ENCODE measurements at regions not wholly inside any gene's neighbourhood (a gene's known extent, or its start where the extent isn't known, plus 50 kb on each side); places are given as distances from the start of the nearest gene placed in this dataset.

DNA sequence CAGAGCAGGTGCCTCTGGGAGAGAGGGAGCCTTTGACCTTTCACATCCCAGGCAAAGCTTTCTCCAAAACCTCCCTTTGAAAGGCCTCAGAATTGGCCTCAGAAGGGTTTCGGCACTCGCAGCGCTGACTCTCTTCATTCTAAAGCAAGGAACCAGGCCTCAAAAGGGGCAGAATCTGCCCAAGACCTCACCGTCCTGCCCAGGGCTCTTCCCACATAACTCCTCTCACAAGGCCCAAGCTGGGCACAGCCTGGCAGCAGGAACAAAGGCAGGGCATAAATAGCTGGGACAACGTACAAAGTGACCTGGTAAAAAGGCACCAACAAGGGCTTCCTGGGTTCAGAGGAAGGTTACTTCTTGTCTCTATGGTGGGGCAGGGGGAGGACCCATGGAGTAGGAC is 166.3 kb upstream of the FSTL4 start:
- Histone ChIP-seq H4K20me1 (ENCODE audit: control insufficient read depth, insufficient read depth, low read depth, low read length) (no peaks in the 10 kb centered on the region), H3K9me2 (replicated peaks; ENCODE audit: control insufficient read depth, low read length) (no peaks in the 10 kb centered on the region), H3K9me3 (ENCODE audit: control insufficient read depth, insufficient read depth, low read length) (no peaks in the 10 kb centered on the region), H3K27ac (ENCODE audit: low read depth, low read length) (no peak overlapping the region), H3K4me3 (ENCODE audit: low read length) (no peak overlapping the region), H3K79me2 (ENCODE audit: control insufficient read depth, low read length) (no peaks in the 10 kb centered on the region), H3K36me3 (ENCODE audit: control insufficient read depth, low read length) (no peaks in the 10 kb centered on the region), H3F3A (ENCODE audit: control insufficient read depth, insufficient read depth) (no peaks in the 10 kb centered on the region), H3K27me3 (ENCODE audit: control insufficient read depth, low read length) (no peaks in the 10 kb centered on the region), H3K4me1 (ENCODE audit: control insufficient read depth, low read length) (no peaks in the 10 kb centered on the region), H3K4me2 (ENCODE audit: low read length) (no peak overlapping the region)
- TF ChIP-seq EZH2phosphoT487 (IDR thresholded peaks at IDR 0.05; ENCODE audit: borderline replicate concordance, low read length): no peak
- TF ChIP-seq, protein P1, sequence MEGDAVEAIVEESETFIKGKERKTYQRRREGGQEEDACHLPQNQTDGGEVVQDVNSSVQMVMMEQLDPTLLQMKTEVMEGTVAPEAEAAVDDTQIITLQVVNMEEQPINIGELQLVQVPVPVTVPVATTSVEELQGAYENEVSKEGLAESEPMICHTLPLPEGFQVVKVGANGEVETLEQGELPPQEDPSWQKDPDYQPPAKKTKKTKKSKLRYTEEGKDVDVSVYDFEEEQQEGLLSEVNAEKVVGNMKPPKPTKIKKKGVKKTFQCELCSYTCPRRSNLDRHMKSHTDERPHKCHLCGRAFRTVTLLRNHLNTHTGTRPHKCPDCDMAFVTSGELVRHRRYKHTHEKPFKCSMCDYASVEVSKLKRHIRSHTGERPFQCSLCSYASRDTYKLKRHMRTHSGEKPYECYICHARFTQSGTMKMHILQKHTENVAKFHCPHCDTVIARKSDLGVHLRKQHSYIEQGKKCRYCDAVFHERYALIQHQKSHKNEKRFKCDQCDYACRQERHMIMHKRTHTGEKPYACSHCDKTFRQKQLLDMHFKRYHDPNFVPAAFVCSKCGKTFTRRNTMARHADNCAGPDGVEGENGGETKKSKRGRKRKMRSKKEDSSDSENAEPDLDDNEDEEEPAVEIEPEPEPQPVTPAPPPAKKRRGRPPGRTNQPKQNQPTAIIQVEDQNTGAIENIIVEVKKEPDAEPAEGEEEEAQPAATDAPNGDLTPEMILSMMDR (IDR thresholded peaks at IDR 0.05; ENCODE audit: low read depth, low read length, poor library complexity, severe bottlenecking): no peak

DNA sequence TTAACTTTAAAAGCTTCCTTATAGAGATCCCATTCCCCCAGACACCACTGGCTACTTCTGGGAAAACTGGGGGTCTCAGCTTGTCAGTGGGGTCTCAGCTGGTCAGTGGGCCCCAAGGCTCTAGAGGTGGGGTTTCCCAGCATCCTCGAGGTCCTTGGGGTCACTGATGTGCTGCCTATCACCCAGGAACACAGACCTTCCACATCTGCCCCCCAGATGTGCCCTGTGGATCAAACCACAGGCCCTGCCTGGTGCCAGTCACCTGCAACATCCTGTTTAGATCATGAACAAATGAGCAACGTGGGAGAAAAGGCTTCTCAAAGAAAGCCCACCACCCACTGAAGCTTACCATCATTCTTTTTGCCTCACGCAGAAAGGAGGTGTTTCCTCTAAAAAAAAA is 165.6 kb upstream of the FSTL4 start:
- Histone ChIP-seq H3K4me2 (ENCODE audit: low read length) (no peak overlapping the region), H3K27me3 (ENCODE audit: control insufficient read depth, low read length) (no peaks in the 10 kb centered on the region), H3K4me3 (ENCODE audit: low read length) (no peak overlapping the region), H3K9me3 (ENCODE audit: control insufficient read depth, insufficient read depth, low read length) (no peaks in the 10 kb centered on the region), H3K36me3 (ENCODE audit: control insufficient read depth, low read length) (no peaks in the 10 kb centered on the region), H4K20me1 (ENCODE audit: control insufficient read depth, insufficient read depth, low read depth, low read length) (no peaks in the 10 kb centered on the region), H3K27ac (ENCODE audit: low read depth, low read length) (no peak overlapping the region), H3F3A (ENCODE audit: control insufficient read depth, insufficient read depth) (no peaks in the 10 kb centered on the region), H3K9me2 (replicated peaks; ENCODE audit: control insufficient read depth, low read length) (no peaks in the 10 kb centered on the region), H3K4me1 (ENCODE audit: control insufficient read depth, low read length) (no peaks in the 10 kb centered on the region), H3K79me2 (ENCODE audit: control insufficient read depth, low read length) (no peaks in the 10 kb centered on the region)
- TF ChIP-seq EZH2phosphoT487 (IDR thresholded peaks at IDR 0.05; ENCODE audit: borderline replicate concordance, low read length): no peak
- TF ChIP-seq, protein P1 (IDR thresholded peaks at IDR 0.05; ENCODE audit: low read depth, low read length, poor library complexity, severe bottlenecking): no peak

DNA sequence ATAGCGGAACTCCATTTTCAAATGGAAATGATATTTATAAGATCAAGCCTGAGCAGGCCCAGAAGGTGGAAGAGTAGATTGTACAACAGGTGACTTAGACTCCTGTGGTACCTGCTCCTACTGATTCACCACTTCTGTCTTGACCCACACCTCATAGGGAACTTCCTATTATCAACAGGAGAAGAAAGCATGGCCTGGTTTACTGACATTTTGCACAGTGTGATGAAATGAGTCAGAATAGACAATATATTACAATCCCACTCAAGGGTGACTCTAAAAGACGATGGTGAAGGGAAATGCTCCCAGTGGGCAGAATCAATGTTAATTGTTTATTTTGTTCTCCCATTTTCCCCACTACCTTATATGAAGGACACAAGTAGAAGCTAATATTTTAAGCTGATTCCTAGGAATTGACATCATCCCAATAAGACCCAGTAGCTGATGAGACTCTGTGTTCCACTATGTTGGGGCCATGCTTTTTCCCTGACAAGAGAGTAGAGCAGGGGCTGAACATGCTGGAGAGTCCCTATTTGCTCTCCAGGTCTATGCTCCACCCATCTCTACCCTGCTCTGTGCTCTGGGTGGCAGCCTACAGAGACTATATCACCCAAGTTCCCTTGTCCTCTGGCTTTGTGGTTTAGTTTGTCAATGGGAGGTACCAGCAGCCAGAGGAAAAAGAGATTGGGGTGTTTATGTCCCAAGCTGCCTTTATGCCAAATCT is 163.4 kb upstream of the FSTL4 start:
- no peaks in the 10 kb centered on the region for H3K36me3 ChIP-seq (ENCODE audit: control insufficient read depth, low read length)
- TF ChIP-seq, protein P1 (IDR thresholded peaks at IDR 0.05; ENCODE audit: low read depth, low read length, poor library complexity, severe bottlenecking): no peak
- TF ChIP-seq EZH2phosphoT487 (IDR thresholded peaks at IDR 0.05; ENCODE audit: borderline replicate concordance, low read length): no peak
- no peaks in the 10 kb centered on the region; the same call in 1 of the 2 replicates for H3K9me3 ChIP-seq (ENCODE audit: control insufficient read depth, insufficient read depth, low read length)
- no peaks in the 10 kb centered on the region for H4K20me1 ChIP-seq (ENCODE audit: control insufficient read depth, insufficient read depth, low read depth, low read length)
- H3K79me2 ChIP-seq (ENCODE audit: control insufficient read depth, low read length): no peaks in the 10 kb centered on the region
- no peak overlapping the region for H3K27ac ChIP-seq (ENCODE audit: low read depth, low read length)
- H3K4me2 ChIP-seq (ENCODE audit: low read length): no peak overlapping the region
- no peaks in the 10 kb centered on the region for H3F3A ChIP-seq (ENCODE audit: control insufficient read depth, insufficient read depth)
- no peaks in the 10 kb centered on the region for H3K27me3 ChIP-seq (ENCODE audit: control insufficient read depth, low read length)
- H3K4me3 ChIP-seq (ENCODE audit: low read length): no peak overlapping the region
- no peaks in the 10 kb centered on the region for H3K4me1 ChIP-seq (ENCODE audit: control insufficient read depth, low read length)
- no peaks in the 10 kb centered on the region for H3K9me2 ChIP-seq (replicated peaks; ENCODE audit: control insufficient read depth, low read length)
